ENCODE measurements at regions not wholly inside any gene's neighbourhood (a gene's known extent, or its start where the extent isn't known, plus 50 kb on each side); places are given as distances from the start of the nearest gene placed in this dataset.

GRCh38 chr2:5983511-5984272 is 291.5 kb downstream of the SOX11 start:
- DNase-seq (ENCODE audit: low read depth), result no peak
- H3K4me3 ChIP-seq (ENCODE audit: low read depth, low read length), result no peak overlapping the region
- no peak for TF ChIP-seq CTCF (IDR thresholded peaks at IDR 0.05; ENCODE audit: low read depth, low read length, missing control alignments)

GRCh38 chr2:5984273-5984655 is 292.1 kb downstream of the SOX11 start:
- H3K4me3 ChIP-seq (ENCODE audit: low read depth, low read length), result no peak overlapping the region
- no peak for TF ChIP-seq CTCF (IDR thresholded peaks at IDR 0.05; ENCODE audit: low read depth, low read length, missing control alignments)
- DNase-seq (ENCODE audit: low read depth), result no peak

GRCh38 chr2:5984946-5985345 is 292.8 kb downstream of the SOX11 start:
- TF ChIP-seq CTCF (IDR thresholded peaks at IDR 0.05; ENCODE audit: low read depth, low read length, missing control alignments), result no peak
- no peak for DNase-seq (ENCODE audit: low read depth)
- H3K4me3 ChIP-seq (ENCODE audit: low read depth, low read length), result no peak overlapping the region

- no peak for TF ChIP-seq CTCF (IDR thresholded peaks at IDR 0.05; ENCODE audit: low read depth, low read length, missing control alignments)
- DNase-seq (ENCODE audit: low read depth), result no peak
- no peak overlapping the region for H3K4me3 ChIP-seq (ENCODE audit: low read depth, low read length)
These were observed 293.6 kb downstream of the SOX11 start for GRCh38 chr2:5985536-5986385.

GRCh38 chr2:5986801-5987787 is 294.9 kb downstream of the SOX11 start:
- DNase-seq (ENCODE audit: low read depth), result no peak
- no peak for TF ChIP-seq CTCF (IDR thresholded peaks at IDR 0.05; ENCODE audit: low read depth, low read length, missing control alignments)
- H3K4me3 ChIP-seq (ENCODE audit: low read depth, low read length), result no peak overlapping the region

- no peak for TF ChIP-seq CTCF (IDR thresholded peaks at IDR 0.05; ENCODE audit: low read depth, low read length, missing control alignments)
- H3K4me3 ChIP-seq (ENCODE audit: low read depth, low read length), result no peak overlapping the region
- no peak for DNase-seq (ENCODE audit: low read depth)
These were observed 295.9 kb downstream of the SOX11 start for GRCh38 chr2:5988120-5988519.

All from GM12864 (cell line).